RPMI8226 (cell line): ENCODE measurements at regions not wholly inside any gene's neighbourhood (a gene's known extent, or its start where the extent isn't known, plus 50 kb on each side); places are given as distances from the start of the nearest gene placed in this dataset.

Experiments used
- DNase-seq: peaks from one replicate; pipeline ENCODE4 v3.0.0-alpha.2; 2015

DNA sequence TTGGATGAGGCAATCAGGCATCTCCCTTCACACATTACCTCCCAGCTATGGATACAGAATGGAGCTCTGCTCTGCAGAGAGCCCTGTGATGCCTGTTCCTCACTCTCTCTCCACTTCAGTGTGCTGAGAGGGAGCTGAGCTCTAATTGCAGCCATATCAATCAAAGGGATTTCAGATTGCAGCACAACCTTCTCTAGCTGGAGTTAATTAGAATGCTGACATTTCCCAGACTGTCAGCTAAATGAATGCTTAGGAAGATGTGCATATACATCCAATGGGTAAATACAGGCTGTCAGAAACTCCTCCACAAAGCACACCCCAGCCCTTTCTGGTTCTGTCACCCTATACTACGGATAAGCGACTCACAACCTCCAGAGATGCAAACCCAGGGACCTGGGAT is 402.6 kb downstream of the EIPR1 start:
- no peak for DNase-seq

DNA sequence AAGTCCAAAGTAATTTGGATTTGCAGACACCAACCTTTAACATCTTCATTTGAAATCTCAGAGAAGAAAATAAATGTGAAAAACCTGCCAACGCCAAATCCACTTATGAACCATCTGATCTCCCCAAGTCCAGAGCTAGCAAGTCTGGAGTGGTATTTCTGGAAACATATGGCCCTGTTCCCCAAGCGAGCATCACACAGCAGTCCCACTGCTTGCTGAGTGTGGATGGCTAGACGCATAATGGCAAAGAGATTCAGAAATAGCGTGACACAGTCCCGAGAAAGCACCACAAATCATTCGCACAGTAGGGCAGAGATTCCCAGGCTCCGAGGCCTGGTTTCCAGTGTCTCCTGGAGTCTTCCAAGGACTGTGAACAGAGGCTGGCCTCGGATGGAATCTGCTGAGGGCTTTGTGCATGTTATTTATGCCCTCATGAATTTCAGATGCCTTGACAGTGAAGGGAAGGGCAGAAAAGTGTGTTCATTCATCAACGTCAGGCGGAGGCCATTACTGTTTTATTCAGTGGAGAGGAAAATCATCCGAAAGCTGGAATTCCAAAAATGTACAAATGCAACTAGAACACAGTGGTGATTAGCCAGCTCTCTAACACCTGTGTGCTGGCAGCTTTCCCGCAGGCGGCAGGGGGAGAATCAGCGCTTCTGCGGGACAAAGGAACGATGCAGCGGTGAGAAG is 417.0 kb downstream of the EIPR1 start:
- DNase-seq: peak; percentile 56

DNA sequence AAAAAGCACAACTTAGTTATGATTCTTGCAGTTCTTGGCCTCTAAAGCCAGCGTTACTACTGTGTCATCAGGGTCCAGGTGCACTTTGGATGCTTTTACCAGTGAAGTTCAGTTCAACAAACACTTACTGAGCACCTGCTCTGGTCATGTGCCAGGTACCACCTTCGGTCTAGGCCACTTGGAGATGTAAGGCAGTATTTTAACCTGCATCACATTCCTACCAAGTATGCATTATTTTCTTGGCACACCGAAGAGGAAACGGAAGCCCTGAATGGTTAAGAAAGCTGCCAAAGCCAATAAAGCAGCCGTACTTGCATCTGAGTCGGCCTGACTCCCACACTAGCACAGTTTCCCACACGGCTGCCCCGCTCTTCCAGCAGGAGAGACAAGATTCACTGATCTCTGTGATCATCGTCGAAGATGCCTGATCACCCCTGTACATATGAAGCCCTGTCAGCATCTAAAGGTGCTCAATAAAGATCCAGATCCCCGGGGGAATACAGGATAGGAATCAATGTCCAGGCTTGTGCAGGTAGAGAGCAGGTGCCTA is 427.1 kb downstream of the EIPR1 start:
- DNase-seq: peak; percentile 94

DNA sequence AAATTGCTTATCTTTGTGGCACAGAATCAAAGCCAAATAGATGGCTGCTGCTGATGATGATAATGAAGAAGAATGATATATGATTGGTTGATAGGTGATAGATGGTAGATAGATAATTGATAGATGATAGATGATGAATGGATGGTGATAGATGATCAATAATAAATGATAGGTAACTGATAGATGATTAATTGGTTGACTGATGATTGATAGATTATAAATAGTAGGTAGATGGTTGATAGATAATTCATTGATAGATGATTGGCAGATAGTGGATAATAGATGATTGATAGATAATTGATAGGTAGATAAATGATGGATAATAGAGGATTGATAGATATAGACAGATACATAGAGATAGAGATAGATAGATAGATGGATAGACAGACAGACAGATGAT is 430.2 kb downstream of the EIPR1 start:
- DNase-seq: no peak

DNA sequence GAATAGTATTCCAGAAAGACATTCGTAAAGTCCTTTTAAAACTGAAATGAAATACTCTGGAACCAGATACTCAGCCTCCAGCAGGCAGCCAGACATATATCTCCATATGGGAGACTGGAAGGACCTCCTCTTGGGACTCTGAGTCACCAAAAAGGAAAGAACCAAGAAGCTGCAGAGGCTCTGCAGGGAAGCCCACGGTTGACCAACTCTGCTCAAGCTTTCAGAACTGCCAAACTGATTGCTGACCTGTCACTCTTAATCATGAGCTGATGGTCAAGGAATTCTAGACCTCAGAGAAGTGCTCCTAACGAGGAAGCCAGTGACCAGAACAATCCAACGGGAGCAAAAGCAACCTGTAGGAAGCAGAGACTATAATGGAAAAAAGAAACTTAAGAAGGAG is 434.7 kb downstream of the EIPR1 start:
- no peak for DNase-seq

DNA sequence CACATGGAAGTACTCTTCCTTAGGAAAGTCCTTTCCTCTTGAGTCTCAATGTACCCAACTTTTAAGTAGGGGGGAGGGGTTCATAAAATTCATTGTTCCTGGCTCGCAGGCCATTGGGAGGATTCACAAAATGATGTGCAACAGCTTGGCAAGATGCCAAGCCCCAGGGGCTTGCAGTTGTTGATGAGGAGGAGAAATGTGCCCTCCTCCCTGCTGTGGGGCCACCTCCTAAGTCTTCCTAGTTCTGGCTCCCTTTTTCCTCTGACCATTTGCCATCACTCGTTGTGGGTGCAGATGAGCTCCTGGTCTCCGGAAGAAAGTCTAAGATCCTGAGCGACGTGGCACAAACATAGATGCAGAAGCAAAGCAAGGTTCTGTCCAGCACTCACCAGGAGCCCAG is 435.4 kb downstream of the EIPR1 start:
- DNase-seq: no peak

DNA sequence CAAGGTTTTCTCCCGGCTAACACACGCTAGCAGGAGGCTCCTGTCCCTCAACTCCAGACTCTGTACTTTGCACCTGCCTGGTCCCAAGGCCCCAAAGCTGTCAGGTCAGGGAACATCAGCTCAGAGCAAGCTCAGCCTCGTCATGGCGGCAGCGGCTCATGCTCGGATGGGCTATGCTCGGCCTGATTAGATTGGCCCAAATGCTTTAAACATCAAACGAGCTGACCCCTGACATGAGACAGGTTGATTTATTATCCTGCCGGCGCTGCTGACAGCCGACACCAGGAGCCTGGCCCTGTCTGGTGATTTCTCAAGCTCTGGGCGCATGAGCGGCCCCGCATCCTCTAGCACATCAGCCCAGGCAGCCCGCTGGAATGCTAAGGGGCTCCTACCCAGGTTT is 436.4 kb downstream of the EIPR1 start:
- no peak for DNase-seq

DNA sequence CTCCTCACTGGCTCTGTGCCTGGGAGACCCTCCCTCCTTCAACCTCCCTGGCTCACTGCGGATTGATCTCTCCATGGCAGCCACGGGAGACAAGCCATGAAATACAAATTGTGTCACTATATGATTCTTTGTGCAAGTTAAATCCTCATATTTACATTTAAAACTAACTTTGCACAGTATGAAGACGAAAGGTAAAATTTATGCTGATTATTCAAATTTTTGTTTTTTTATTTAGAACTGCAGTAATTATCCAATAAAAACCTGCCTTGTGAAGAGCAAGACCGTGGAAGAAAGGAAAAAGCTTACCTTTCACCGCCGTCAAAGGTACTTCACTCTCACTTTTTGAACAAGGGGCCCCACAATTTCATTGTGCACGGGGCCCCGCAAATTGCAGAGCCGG is 436.9 kb downstream of the EIPR1 start:
- no peak for DNase-seq

DNA sequence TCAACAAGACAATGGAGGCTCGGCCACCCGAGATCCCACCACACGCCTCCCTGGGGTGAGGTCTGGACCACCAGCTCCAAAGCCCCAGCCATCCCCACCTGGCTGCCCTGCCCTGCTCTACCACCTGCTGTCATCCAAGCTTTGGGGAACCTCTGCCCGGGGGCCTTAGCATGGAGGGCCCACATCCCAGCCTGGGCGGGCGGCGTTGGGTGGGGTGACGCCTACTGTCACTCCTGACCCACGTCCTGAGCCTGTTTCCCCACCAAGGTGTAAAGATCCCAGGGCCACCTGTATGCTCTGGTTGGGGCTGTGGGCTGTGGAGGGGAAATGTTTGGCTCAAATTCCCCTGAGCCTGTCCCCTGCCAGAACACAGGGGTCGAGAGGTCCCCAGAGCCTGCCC is 437.6 kb downstream of the EIPR1 start:
- no peak for DNase-seq

DNA sequence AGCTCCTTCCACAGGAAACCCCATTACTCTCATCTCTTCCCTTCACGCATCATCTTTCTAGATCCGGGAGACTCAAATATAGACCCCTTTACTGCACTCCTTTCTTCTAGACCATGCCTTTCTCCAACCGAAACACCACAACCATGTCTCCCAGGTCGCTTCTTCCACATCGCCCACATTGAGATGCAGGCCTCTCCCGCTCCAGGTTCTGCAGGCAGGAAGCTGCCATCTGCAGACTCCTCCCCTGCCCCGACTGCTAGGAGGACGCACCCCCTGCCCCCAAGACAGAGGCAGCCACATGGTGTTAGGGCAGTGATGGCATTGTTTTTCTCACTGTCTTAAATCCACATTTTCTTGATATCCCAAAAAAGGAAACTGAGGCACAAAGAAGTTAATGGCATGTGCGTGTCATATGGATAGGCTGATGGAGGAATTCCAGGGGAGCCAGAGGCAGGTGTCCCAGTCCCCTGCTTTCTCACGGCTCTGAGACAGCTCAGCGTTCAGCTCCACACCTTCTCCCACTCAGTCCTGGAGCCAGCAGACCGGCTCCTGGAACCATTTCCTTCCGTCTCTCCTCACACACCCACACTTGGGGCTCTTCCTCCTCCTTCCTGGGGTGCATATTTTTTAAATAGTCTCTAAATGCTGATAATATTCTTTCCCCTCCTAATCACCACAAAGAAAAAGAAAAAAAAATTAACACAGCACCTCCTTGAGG is 438.4 kb downstream of the EIPR1 start:
- DNase-seq: no peak

DNA sequence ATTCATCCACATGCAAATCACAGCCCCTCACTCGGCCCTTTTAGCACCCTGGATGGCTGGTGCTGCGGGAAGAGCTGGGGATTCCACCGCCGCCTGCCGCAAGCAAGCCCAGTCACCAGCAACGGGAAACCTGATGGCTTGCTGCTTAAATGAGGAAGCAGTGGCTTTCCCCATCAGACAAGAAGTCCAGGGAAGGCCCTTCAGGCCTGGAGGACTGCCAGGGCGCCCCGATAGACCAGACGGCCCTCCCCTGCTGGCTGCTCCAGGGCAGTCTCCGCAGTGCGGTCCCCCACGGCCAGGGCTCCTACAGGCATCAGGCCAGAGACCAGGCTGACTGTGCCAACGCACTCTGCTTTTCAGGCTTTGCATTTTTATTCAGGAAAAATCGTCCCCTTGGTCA is 439.1 kb downstream of the EIPR1 start:
- DNase-seq: peak; percentile 22

DNA sequence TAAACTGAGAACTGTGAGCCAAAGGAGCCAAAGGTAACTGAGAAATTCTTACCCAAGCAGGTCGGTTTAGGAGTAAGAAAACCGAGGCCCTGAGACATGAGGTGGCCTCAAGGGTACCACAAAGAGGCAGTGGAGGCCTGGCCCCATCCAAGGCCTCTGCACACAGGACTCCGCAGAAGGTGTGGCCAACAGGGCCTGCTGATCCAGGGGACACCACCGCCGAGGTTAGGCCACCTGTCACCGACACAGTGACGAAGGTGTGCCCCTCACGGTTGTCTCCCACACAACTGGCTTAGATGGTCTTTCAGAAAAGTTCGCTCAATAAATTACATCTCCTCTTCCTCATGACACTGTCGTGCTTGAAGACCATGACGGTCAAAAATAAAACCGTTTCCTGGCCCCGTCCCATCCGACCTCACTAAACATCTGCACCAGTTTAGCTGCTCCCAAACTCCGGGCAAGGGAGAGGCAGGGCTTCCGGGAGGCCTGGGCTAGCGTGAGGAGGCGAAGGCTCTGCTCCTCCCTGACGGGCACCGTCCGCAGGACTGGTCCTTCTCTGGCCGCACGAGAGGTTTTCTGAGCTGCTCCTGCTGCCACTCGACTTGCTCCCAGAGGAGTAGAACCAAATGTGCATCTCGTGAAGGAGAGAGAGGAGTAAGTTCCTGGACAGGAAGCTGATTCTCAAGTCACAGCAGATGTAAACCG is 442.0 kb downstream of the EIPR1 start:
- no peak for DNase-seq

DNA sequence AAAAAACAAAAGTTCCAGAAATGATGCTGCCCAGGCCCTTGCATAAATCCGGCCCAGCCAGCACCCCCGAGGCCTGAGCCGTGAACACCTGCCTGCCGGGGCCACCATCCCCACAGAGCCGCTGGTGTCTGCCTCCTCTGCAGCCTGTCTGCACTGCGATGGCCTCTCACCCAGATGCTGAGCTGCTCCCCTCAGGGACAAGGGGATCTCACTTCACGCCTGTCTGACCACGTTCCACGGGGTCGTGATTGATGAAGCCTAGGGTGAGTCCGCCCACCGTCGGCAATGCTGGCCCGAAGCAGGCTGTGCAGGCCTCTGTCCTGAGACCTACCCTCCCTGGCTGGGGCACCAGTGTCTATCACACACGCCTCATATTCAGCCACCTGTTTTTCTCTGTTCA is 444.2 kb downstream of the EIPR1 start:
- DNase-seq: no peak

DNA sequence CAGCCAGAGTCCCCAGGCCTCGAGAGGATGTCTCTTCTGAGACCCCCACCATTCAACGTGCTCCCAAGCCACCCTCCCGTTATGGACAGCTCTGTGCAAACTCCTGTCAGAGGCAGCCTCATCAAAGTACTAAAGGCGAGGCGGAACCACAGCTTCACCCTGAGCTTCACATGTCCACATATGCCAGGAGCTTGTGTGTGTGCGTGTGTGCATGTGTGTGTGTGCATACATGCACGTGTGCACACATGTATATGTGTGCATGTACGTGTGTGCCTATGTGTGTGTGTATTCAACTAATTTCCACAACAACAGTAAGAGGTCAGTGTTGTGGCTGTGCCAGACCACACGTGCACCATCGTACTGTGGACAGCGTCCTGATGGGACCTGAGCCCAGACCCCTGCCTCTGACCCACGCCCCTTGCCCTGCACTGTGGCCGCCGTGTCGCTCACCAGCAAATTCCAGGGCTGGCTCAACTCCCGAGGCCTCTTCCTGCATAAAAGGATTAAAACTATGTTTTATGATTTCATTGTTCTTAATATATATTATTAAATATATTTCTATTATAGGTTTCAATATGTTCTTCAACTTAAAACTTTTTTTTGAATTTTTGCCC is 444.8 kb downstream of the EIPR1 start:
- no peak for DNase-seq

DNA sequence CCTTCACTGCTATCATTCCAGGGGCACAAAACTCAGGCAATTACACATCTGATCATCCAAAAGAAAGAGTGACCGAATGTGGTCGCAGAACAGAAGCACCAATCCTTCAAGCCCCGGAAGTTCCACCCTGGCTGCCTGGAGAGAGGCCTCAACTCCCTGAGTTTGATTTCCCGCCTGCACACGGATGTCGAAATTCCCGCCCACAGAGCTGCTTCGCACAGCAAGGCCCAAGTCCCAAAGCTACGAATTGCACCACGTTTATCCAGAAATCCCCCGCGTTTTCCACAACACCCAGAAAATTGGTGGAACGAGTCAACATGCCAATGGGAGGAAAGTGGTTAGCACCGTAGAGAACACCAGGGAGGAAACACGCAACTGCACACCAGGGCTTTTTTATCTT is 445.4 kb downstream of the EIPR1 start:
- DNase-seq: no peak

DNA sequence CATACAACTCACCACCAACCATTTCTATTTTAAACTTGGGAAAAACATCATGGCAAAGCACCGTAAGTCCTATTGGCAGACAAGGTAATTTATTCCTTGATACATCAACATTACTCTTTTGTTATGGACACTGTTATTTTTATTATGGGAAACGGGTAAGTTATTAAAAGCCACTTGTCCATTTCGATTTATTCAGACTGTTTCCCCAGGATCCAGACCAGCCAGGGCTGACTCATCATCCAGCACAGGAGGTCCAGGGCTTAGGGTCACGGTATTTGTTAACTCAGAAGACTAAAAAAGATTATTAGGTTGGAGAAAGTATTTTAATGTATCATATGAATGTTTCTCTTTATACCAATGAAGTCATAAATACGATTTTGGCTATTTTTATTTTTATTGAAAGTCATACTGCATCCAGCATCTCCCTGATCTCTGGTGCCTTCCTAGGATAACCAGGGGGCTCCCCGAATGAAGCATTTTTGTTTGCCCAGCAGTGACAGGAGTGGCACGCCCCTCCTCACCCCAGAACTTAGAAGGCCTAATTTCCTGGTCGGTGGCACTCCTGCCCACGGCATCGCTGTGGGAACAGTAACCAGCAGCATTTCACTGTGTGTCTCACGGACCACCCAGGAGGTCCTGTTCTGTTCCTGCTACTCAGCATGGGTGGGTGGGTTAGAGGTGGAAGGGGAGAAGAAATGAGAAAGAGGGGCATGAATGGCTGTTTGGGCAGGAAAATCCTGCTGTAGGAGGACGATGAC is 446.1 kb downstream of the EIPR1 start:
- DNase-seq: no peak

DNA sequence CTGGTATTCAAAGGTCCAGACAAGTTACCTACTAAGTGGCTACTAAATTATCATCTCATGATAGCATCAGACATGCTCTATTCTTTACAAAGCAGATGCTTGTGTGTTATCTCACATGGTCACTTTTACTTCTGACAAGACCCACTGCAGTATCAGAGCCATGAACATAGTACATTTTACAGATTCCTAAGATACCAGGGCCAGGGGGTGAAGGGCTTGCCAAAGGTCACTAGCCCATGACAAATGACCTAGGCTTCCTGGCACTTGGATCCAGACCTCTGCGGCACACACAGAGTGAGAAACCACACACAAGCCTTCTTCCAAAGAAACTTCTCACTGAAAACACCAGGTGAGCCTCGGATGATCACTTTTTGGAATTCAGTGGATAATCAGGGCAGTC is 446.8 kb downstream of the EIPR1 start:
- no peak for DNase-seq

DNA sequence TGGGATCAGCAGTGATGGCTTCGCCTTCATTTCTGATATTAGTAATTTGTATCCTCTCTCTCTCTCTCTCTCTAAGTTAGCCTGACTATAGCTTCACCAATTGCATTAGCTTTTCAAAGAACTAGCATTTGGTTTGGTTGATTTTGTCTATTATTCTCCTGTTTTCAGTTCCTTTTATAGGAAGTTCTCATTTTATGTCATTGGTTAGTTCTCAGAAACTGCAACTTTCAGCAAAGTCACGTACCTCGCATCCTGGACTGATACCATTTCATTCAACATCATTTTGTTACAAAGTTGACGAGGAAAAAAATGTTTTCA is 450.8 kb downstream of the EIPR1 start:
- DNase-seq: peak; percentile 26

DNA sequence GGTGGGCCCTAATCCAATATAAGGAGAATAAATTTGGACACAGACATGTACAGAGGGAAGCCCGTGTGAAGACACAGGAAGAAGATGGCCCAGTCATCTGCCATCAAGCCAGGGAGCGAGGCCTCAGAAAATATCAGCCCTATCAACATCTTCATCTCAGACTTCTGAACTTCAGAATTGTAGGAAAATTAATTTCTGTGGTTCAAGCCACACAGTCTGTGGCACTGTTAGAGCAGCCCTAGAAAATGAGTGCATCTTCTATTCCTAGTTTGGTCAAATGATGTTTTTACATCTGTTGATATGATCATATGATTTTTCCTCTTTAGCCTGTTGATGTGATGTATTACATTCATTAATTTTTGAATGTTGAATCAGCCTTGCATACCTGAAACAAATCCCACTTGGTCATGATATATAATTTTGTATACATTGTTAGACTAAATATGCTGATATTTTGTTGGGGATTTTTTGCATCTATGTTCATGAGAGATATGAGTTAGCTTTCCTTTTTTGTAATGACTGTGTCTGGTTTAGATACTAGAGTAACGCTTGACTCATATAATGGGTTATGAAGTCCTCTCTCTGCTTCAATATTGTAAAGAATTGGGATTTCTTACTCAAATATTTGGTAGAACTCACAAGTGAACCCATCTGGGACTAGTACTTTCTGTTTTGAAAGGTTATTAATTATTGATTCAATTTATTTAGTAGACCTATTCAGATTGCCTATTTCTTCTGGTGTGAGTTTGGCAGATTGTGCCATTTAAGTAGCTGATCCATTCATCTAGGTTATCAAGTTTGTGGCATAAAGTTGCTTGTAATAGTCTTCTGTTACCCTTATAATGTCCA is 451.4 kb downstream of the EIPR1 start:
- no peak for DNase-seq

DNA sequence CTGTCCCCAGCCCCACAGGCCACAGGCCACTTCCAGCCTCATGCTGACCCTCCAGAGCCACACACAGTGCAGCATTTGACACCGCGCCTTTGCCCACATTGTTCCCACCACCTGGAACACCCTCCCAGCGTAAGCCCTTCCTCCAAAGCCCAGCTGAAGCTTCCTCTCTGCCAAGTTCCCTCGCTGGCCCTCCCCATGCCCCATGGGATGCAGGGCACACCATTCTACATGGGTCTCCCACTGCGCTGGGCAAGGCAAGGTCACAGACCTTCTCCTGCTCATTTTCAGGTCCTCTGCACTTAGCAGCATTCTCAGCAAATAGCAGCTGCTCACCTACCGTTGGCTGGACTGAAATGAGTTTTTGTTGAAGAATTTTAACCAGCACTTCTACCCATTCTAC is 455.5 kb downstream of the EIPR1 start:
- DNase-seq: no peak

DNA sequence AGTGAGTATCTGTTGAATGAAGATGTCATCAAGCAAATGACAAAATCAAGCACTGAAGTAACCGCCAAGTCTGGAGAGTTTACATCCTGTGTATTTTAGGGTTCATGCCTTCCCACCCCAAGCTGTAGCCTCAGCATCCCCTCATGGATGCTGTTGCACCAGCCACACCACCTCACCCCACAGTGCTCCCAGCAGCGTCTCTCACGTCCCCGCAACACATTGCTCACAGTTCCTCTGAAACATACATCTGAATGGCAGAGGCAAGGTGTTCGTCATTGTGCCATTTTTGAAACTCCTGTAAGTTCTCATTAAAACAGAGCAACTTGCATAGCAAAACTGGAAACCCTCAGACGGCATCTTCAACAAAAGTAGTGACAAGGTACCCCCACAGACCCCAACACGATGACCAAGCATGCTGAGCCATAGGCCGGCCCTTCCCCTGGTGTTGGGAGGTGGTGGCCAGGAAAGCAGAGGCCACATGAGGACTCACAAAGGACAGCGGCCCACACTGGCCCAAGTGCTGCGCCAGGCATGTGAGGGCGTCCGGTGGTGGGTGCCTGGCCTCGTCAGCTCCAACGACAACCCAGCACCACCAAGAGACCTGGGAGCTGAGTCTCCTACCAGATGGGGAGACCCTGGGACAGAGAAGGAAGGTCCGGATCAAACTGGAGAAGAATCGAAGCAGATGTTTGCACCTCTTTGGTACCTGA is 456.5 kb downstream of the EIPR1 start:
- no peak for DNase-seq
